COLO668 (cell line): ENCODE measurements at regions not wholly inside any gene's neighbourhood (a gene's known extent, or its start where the extent isn't known, plus 50 kb on each side); places are given as distances from the start of the nearest gene placed in this dataset.
A peak's percentile ranks its signal among the peaks of the same experiment; 100 is the strongest.

Experiments used
- DNase-seq: peaks from one replicate; lab custom pipeline; 2025; ENCODE audit not compliant: unreplicated experiment; lab: John Stamatoyannopoulos, UW

- no peak for DNase-seq
Measured at GRCh38 chr11:95717314-95717713, 72.3 kb downstream of the FAM76B start.

- no peak for DNase-seq
Measured at GRCh38 chr11:95716266-95716665, 73.3 kb downstream of the FAM76B start.

GRCh38 chr11:95715777-95716241 lies 73.8 kb downstream of the FAM76B start:
- DNase-seq: no peak

DNA sequence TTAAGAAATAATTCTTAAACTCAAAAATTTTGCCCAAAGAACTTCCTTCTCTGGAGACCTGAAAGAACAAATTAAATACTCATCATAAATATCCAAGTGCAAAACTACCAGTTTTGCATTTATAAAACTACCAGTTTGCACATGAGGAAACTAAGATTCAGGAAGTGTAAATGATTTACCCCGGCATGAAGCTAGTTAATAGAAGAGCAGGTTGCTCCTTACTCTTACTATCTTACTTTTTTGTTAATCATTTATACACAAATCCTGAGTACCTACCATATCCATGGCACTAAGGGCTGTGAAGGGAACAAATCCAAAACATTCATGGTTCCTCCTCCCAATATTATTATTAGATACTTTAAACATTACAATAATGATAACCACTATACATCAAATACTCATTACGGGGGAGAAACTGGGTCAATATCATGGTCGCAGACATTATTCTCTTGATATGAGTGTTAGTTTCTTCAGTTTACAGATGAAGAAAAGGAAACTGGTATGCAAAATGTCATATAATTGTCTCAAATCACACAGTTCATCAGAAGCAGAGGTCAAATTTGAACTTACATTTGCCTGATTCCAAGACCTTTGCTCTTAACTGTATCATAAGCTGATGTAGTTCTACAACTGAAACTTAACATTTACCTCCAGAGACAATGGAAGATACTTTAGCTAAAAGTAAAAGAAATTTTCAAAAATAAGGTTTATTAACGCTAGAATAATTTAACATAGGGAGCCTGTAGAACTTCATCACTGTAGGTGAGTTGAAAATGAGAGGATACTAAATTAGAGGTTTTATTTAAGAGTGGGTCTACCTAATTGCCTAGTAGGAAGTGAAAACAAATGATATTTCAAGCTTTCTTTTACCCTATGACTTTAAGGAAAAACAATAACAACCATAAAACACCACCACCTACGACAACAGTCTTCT lies 74.5 kb downstream of the FAM76B start:
- no peak for DNase-seq

- DNase-seq: no peak
Measured at GRCh38 chr11:95713428-95713827, 76.2 kb downstream of the FAM76B start.

DNA sequence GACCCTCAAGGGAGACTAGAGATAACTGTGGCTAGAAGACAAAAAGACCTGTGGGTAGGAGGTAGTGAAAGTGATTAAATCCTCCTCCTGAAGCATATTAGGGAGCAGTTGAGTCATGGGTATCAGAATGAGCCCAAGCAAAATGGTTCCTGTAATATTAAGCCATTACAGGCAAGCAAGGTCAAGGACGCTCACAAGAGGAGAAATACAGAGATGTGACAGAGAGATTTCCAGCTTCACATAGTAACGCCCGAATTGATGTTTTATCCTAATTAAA lies 77.7 kb downstream of the FAM76B start:
- no peak for DNase-seq

DNA sequence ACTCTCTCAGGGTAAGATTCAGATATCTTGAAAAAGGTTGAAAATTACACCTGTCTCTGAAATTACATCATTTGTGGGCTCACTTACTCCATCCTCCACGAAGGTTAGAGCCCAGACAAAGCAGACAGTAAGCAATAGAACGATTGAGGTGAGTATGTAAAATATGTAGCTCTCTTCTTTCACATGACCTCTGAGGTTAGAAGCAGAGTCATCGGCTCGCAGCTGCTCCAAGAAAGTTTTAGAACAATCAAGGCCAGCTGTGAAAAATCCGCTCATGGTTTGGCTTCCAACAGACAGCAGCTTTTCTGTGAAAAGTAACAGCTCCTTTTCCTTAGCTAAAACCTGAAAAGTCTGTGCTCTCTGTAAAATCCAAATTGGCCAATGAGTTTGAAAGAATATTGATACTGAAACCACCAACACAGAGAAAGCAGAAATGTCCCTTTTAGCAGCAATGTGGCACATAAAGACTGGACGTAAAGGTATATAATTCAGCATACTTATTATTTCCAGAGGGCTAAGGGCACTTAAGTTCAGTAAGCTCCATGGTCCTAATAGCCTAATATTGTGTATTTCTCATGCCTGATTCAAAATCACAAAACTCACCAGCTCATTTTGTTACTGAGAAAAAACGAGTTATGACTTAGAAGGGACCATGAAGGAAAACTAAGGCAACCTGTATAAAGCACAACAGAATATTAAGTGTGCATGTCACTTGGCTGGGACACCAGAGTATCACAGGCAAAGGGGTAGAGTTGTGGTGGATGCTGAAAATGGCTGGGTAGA lies 78.2 kb downstream of the FAM76B start:
- DNase-seq: no peak

DNA sequence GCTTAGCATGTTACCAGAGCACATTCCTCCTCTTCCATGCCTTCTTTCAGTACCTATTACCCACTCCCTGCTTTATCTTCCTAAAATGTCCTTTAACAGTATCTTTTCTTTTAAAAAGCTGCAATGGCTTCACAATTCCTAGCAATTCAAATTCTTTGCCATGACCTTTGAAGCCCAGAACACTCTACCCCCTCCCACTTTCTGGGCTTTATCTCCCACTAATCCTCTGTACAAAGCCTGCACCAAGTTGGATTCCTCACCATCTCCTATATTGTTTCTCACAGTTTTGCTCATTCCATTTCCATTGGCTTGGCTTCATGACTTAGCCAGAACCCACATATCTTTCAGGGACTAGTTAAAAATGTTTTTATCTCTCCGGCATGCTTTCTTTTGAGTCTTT lies 80.9 kb downstream of the FAM76B start:
- DNase-seq: no peak

DNA sequence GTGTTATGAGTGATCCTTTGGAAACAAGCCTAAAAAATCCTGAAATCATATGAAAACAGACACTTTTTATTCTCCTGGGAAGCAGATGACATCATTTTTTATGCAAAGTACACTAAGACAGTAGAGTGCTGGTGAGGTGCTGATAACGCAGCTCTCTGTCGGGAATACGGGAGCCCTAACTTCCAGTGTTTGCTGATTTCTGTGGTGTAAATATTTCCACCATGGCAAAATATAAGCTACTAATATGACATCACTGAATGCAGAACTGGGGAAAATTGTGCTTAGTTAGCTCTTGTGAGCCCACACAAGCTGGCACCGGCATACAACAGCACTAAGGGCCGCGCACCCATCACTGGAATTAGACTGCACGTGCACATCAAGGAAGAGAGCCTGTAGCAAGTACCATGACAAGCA lies 82.6 kb downstream of the FAM76B start:
- no peak for DNase-seq

- peak; percentile 53 for DNase-seq
Measured at GRCh38 chr11:95705485-95706124, 84.0 kb downstream of the FAM76B start.

GRCh38 chr11:95704865-95705264 lies 84.7 kb downstream of the FAM76B start:
- no peak for DNase-seq

DNA sequence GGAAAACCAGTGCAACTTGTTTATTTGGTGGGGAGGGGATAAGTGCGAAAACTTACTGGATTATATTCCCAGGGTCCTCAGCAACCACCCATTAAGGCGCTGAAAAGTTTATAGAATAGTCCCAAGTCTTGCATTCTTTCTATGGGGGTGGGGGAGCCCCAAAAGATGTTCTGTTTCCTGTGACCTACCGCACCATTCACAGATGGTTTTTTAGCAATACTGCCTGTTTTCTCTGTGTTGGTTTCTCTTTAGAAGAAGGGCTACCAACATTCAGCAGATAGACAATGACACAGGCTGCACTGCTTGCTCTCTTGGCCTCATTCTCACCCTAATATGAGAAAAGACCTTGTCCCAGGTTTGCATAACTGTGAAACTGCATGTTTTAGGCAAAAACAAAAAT lies 86.5 kb downstream of the FAM76B start:
- no peak for DNase-seq

GRCh38 chr11:95702526-95702925 lies 87.1 kb downstream of the FAM76B start:
- no peak for DNase-seq

DNA sequence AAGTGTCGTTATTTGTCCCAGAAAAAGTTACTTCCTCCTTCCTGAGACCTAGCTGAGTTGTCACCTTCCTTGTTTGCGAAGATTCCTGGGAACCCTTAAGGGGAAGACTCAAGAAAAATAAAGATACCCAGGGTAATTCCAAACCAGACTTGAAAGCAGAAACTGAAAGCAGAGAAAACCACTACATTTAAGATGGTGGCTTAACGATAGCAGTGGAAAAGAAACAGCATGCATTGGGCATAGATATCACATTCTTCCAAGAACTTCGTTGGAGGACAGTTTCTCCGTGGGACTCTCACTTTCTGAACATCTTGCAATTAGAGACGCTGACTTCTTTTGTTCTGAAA lies 89.1 kb downstream of the FAM76B start:
- DNase-seq: no peak

GRCh38 chr11:95699631-95700470 lies 89.7 kb downstream of the FAM76B start:
- no peak for DNase-seq

- no peak for DNase-seq
Measured at GRCh38 chr11:95698676-95699557, 90.7 kb downstream of the FAM76B start.

GRCh38 chr11:95697614-95698408 lies 91.8 kb downstream of the FAM76B start:
- no peak for DNase-seq

DNA sequence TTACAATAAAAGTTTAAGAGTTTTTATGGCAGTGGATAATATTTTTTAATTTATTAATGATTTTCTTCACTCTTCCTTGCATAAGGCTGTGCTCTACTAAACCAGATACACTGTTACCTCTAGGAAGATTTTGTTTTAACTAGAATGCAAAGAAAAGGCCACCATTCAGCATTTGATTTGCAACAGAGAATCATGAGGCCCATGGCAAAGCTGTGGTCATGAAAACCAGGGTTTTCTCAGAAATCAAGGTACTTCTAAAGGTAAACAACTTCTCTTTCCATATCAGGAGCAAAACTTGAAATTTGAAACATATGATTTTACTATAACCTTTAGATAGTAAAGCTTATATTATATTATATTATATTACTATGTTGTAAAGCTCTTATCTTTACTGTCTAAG lies 94.4 kb downstream of the FAM76B start:
- DNase-seq: no peak

- DNase-seq: no peak
Measured at GRCh38 chr11:95693298-95693697, 96.3 kb downstream of the FAM76B start.
